DLD1 (cell line): ENCODE measurements at regions not wholly inside any gene's neighbourhood (a gene's known extent, or its start where the extent isn't known, plus 50 kb on each side); places are given as distances from the start of the nearest gene placed in this dataset.

ENCODE experiments used
- in situ Hi-C: cut with HindIII; loops from 2 replicates; pipeline ENCODE4 v1.10.0; 2017; ENCODE audit warnings: low sequenced_read_pairs

- in situ Hi-C loops: no loop called here
These were observed 314.6 kb upstream of the MAF start for GRCh38 chr16:79914961-79915720.

GRCh38 chr16:79912592-79913310 is 312.2 kb upstream of the MAF start:
- in situ Hi-C loops: no loop called here

GRCh38 chr16:79911660-79912059 is 311.1 kb upstream of the MAF start:
- in situ Hi-C loops: no loop called here

- in situ Hi-C loops: no loop called here
These were observed 309.0 kb upstream of the MAF start for GRCh38 chr16:79909571-79909970.

- in situ Hi-C loops: no loop called here
These were observed 302.9 kb upstream of the MAF start for GRCh38 chr16:79903471-79903870.

GRCh38 chr16:79902351-79902750 is 301.8 kb upstream of the MAF start:
- in situ Hi-C loops: no loop called here

- in situ Hi-C loops: no loop called here
These were observed 301.0 kb upstream of the MAF start for GRCh38 chr16:79901522-79901921.

GRCh38 chr16:79899716-79900115 is 299.2 kb upstream of the MAF start:
- in situ Hi-C loops: no loop called here

GRCh38 chr16:79899316-79899715 is 298.8 kb upstream of the MAF start:
- in situ Hi-C loops: no loop called here

GRCh38 chr16:79898703-79899102 is 298.2 kb upstream of the MAF start:
- in situ Hi-C loops: no loop called here

- in situ Hi-C loops: no loop called here
These were observed 297.1 kb upstream of the MAF start for GRCh38 chr16:79897453-79898146.

GRCh38 chr16:79897104-79897452 is 296.5 kb upstream of the MAF start:
- in situ Hi-C loops: no loop called here

- in situ Hi-C loops: no loop called here
These were observed 295.3 kb upstream of the MAF start for GRCh38 chr16:79895917-79896203.

- in situ Hi-C loops: no loop called here
These were observed 294.7 kb upstream of the MAF start for GRCh38 chr16:79895053-79895916.

GRCh38 chr16:79893445-79893844 is 292.9 kb upstream of the MAF start:
- in situ Hi-C loops: no loop called here

- in situ Hi-C loops: no loop called here
These were observed 291.7 kb upstream of the MAF start for GRCh38 chr16:79892278-79892677.

- in situ Hi-C loops: no loop called here
These were observed 290.9 kb upstream of the MAF start for GRCh38 chr16:79891458-79891857.

- in situ Hi-C loops: no loop called here
These were observed 287.3 kb upstream of the MAF start for GRCh38 chr16:79887541-79888540.

GRCh38 chr16:79885320-79885719 is 284.8 kb upstream of the MAF start:
- in situ Hi-C loops: no loop called here

- in situ Hi-C loops: no loop called here
These were observed 283.0 kb upstream of the MAF start for GRCh38 chr16:79883494-79883893.
